ENCODE measurements at regions not wholly inside any gene's neighbourhood (a gene's known extent, or its start where the extent isn't known, plus 50 kb on each side); places are given as distances from the start of the nearest gene placed in this dataset.

- no peak for TF ChIP-seq CTCF (IDR thresholded peaks at IDR 0.05; ENCODE audit: insufficient read depth, low read length, poor library complexity, severe bottlenecking)
- no peak overlapping the region for H3K4me3 ChIP-seq (replicated peaks; ENCODE audit: low read depth, low read length)
- no peak for DNase-seq (ENCODE audit: extremely low read depth, insufficient read length)
- no peaks in the 10 kb centered on the region for H3K36me3 ChIP-seq (ENCODE audit: control insufficient read depth, insufficient read depth, low read length)
- no peaks in the 10 kb centered on the region for H3K27me3 ChIP-seq (replicated peaks; ENCODE audit: control insufficient read depth, insufficient read depth, low read length)
Observed at GRCh38 chr7:26071622-26072456, 80.2 kb upstream of the NFE2L3 start.

- Histone ChIP-seq H3K36me3 (ENCODE audit: control insufficient read depth, insufficient read depth, low read length) (no peaks in the 10 kb centered on the region), H3K4me3 (replicated peaks; ENCODE audit: low read depth, low read length) (no peak overlapping the region)
Observed at GRCh38 chr7:26073041-26073440, 79.0 kb upstream of the NFE2L3 start.

GRCh38 chr7:26074919-26075318, 77.1 kb upstream of the NFE2L3 start:
- H3K27me3 ChIP-seq (replicated peaks; ENCODE audit: control insufficient read depth, insufficient read depth, low read length): no peaks in the 10 kb centered on the region; the same call in 1 of the 2 replicates
- no peak for DNase-seq (ENCODE audit: extremely low read depth, insufficient read length)
- no peak overlapping the region for H3K4me3 ChIP-seq (replicated peaks; ENCODE audit: low read depth, low read length)
- no peaks in the 10 kb centered on the region for H3K36me3 ChIP-seq (ENCODE audit: control insufficient read depth, insufficient read depth, low read length)
- no peak for TF ChIP-seq CTCF (IDR thresholded peaks at IDR 0.05; ENCODE audit: insufficient read depth, low read length, poor library complexity, severe bottlenecking)

More at GRCh38 chr7:26073041-26073440, 79.0 kb upstream of the NFE2L3 start:
- H3K27me3 ChIP-seq (replicated peaks; ENCODE audit: control insufficient read depth, insufficient read depth, low read length): no peaks in the 10 kb centered on the region
- no peak for DNase-seq (ENCODE audit: extremely low read depth, insufficient read length)
- no peak for TF ChIP-seq CTCF (IDR thresholded peaks at IDR 0.05; ENCODE audit: insufficient read depth, low read length, poor library complexity, severe bottlenecking)

GRCh38 chr7:26076691-26077090, 75.3 kb upstream of the NFE2L3 start:
- H3K4me3 ChIP-seq (replicated peaks; ENCODE audit: low read depth, low read length): no peak overlapping the region
- no peak for TF ChIP-seq CTCF (IDR thresholded peaks at IDR 0.05; ENCODE audit: insufficient read depth, low read length, poor library complexity, severe bottlenecking)
- no peak for DNase-seq (ENCODE audit: extremely low read depth, insufficient read length)
- no peaks in the 10 kb centered on the region for H3K36me3 ChIP-seq (ENCODE audit: control insufficient read depth, insufficient read depth, low read length)
- H3K27me3 ChIP-seq (replicated peaks; ENCODE audit: control insufficient read depth, insufficient read depth, low read length): no peaks in the 10 kb centered on the region; the same call in 1 of the 2 replicates

GRCh38 chr7:26078437-26079336, 73.3 kb upstream of the NFE2L3 start:
- Histone ChIP-seq H3K4me3 (replicated peaks; ENCODE audit: low read depth, low read length) (no peak overlapping the region), H3K36me3 (ENCODE audit: control insufficient read depth, insufficient read depth, low read length) (no peaks in the 10 kb centered on the region), H3K27me3 (replicated peaks; ENCODE audit: control insufficient read depth, insufficient read depth, low read length) (no peaks in the 10 kb centered on the region; the same call in 1 of the 2 replicates)
- peak; percentile 82 for TF ChIP-seq CTCF (IDR thresholded peaks at IDR 0.05; ENCODE audit: insufficient read depth, low read length, poor library complexity, severe bottlenecking)
- DNase-seq (ENCODE audit: extremely low read depth, insufficient read length): peak; percentile 83

Measured in GM06990 (cell line).